ENCODE measurements at regions not wholly inside any gene's neighbourhood (a gene's known extent, or its start where the extent isn't known, plus 50 kb on each side); places are given as distances from the start of the nearest gene placed in this dataset.
"Not testable (repeated sequence)": the region's sequence is repeated elsewhere in the genome, so short reads cannot be mapped to it uniquely, and the experiment has no call there.

GRCh38 chrX:114037515-114037914 is 546.4 kb upstream of the HTR2C start:
- DNase-seq (ENCODE audit: low read depth): no peak
- no peak overlapping the region for H3K4me3 ChIP-seq (ENCODE audit: low read depth, low read length)
- TF ChIP-seq CTCF (IDR thresholded peaks at IDR 0.05; ENCODE audit: control insufficient read depth, extremely low read depth, insufficient read depth): no peak

- TF ChIP-seq CTCF (IDR thresholded peaks at IDR 0.05; ENCODE audit: control insufficient read depth, extremely low read depth, insufficient read depth): no peak
These were observed 554.8 kb upstream of the HTR2C start for GRCh38 chrX:114028907-114029662.

GRCh38 chrX:114017086-114017485 is 566.8 kb upstream of the HTR2C start:
- no peak for TF ChIP-seq CTCF (IDR thresholded peaks at IDR 0.05; ENCODE audit: control insufficient read depth, extremely low read depth, insufficient read depth)

More at GRCh38 chrX:114028907-114029662, 554.8 kb upstream of the HTR2C start:
- no peak overlapping the region for H3K4me3 ChIP-seq (ENCODE audit: low read depth, low read length)
- DNase-seq (ENCODE audit: low read depth): no peak

GRCh38 chrX:114015966-114016365 is 567.9 kb upstream of the HTR2C start:
- DNase-seq (ENCODE audit: low read depth): no peak
- TF ChIP-seq CTCF (IDR thresholded peaks at IDR 0.05; ENCODE audit: control insufficient read depth, extremely low read depth, insufficient read depth): no peak
- H3K4me3 ChIP-seq (ENCODE audit: low read depth, low read length): no peak overlapping the region

More at GRCh38 chrX:114017086-114017485, 566.8 kb upstream of the HTR2C start:
- no peak for DNase-seq (ENCODE audit: low read depth)
- no peak overlapping the region for H3K4me3 ChIP-seq (ENCODE audit: low read depth, low read length)

GRCh38 chrX:114006664-114007063 is 577.2 kb upstream of the HTR2C start:
- no peak for TF ChIP-seq CTCF (IDR thresholded peaks at IDR 0.05; ENCODE audit: control insufficient read depth, extremely low read depth, insufficient read depth)
- no peak overlapping the region for H3K4me3 ChIP-seq (ENCODE audit: low read depth, low read length)
- DNase-seq (ENCODE audit: low read depth): no peak

- no peak overlapping the region for H3K4me3 ChIP-seq (ENCODE audit: low read depth, low read length)
- no peak for TF ChIP-seq CTCF (IDR thresholded peaks at IDR 0.05; ENCODE audit: control insufficient read depth, extremely low read depth, insufficient read depth)
- no peak for DNase-seq (ENCODE audit: low read depth)
These were observed 587.1 kb upstream of the HTR2C start for GRCh38 chrX:113996781-113997180.

GRCh38 chrX:113991720-113992119 is 592.2 kb upstream of the HTR2C start:
- H3K4me3 ChIP-seq (ENCODE audit: low read depth, low read length): not testable (repeated sequence)

GRCh38 chrX:113990669-113991068 is 593.2 kb upstream of the HTR2C start:
- not testable (repeated sequence) for H3K4me3 ChIP-seq (ENCODE audit: low read depth, low read length); DNase-seq (ENCODE audit: low read depth)

More at GRCh38 chrX:113991720-113992119, 592.2 kb upstream of the HTR2C start:
- DNase-seq (ENCODE audit: low read depth): not testable (repeated sequence)

GRCh38 chrX:113988315-113988935 is 595.5 kb upstream of the HTR2C start:
- not testable (repeated sequence) for H3K4me3 ChIP-seq (ENCODE audit: low read depth, low read length); DNase-seq (ENCODE audit: low read depth)

Data from LNCaP clone FGC (cell line).